GM23338 (cell line): ENCODE measurements at regions not wholly inside any gene's neighbourhood (a gene's known extent, or its start where the extent isn't known, plus 50 kb on each side); places are given as distances from the start of the nearest gene placed in this dataset.

Experiments
- ATAC-seq: fragments of 200-7000 bp; cut with Tn5 transposase; 3 replicates; pipeline ENCODE4 v1.9.1; 2020
- DNase-seq: peaks from one replicate; pipeline ENCODE4 v3.0.0-alpha.2; 2015; ENCODE audit warnings: low spot score
- H2AFZ ChIP-seq: fragments of 200-600 bp; sonication (generic); 2 replicates; pipeline ENCODE4 v1.8.0; 2016; ENCODE audit warnings: antibody characterized with exemption, mild to moderate bottlenecking, moderate library complexity
- H3F3A ChIP-seq: fragments of 200-600 bp; sonication (generic); replicated peaks from 2 replicates; pipeline ENCODE4 v1.8.0; 2017; ENCODE audit warnings: antibody characterized with exemption, mixed run types, low read depth
- H3K27ac ChIP-seq: fragments of 200-600 bp; sonication (generic); 2 replicates; pipeline ENCODE4 v1.6.1; 2016; ENCODE audit warnings: low read depth
- H3K27me3 ChIP-seq: fragments of 200-600 bp; sonication (generic); 2 replicates; pipeline ENCODE4 v1.8.0; 2016; ENCODE audit warnings: mild to moderate bottlenecking, mixed run types, moderate library complexity; ENCODE audit not compliant: insufficient read depth
- H3K36me3 ChIP-seq: fragments of 200-600 bp; sonication (generic); 2 replicates; pipeline ENCODE4 v1.8.0; 2016; ENCODE audit warnings: mild to moderate bottlenecking; ENCODE audit not compliant: insufficient read depth
- H3K4me1 ChIP-seq: fragments of 200-600 bp; sonication (generic); 2 replicates; pipeline ENCODE4 v1.8.0; 2016; ENCODE audit warnings: mild to moderate bottlenecking, moderate library complexity; ENCODE audit not compliant: insufficient read depth
- H3K4me2 ChIP-seq: fragments of 200-600 bp; sonication (generic); 2 replicates; pipeline ENCODE4 v1.7.1; 2017; ENCODE audit warnings: mixed run types
- H3K4me3 ChIP-seq: fragments of 200-600 bp; sonication (generic); 2 replicates; pipeline ENCODE4 v1.6.1; 2016; ENCODE audit warnings: mixed run types
- H3K79me2 ChIP-seq: fragments of 200-600 bp; sonication (generic); replicated peaks from 2 replicates; pipeline ENCODE4 v1.8.0; 2017; ENCODE audit warnings: mild to moderate bottlenecking; ENCODE audit not compliant: insufficient read depth
- H3K9me2 ChIP-seq: fragments of 200-600 bp; sonication (generic); 2 replicates; pipeline ENCODE4 v1.8.0; 2017; ENCODE audit not compliant: insufficient read depth
- H4K20me1 ChIP-seq: fragments of 200-600 bp; sonication (generic); replicated peaks from 2 replicates; pipeline ENCODE4 v1.8.0; 2017; ENCODE audit warnings: mild to moderate bottlenecking; ENCODE audit not compliant: insufficient read depth
- H3K27ac Mint-ChIP-seq: 2 replicates; pipeline ENCODE4 v1.8.0; 2020; ENCODE audit warnings: inconsistent platforms, mild to moderate bottlenecking, moderate library complexity, mixed read lengths
- H3K27me3 Mint-ChIP-seq: 3 replicates; pipeline ENCODE4 v1.8.0; 2022; ENCODE audit warnings: low read depth, mild to moderate bottlenecking, moderate library complexity, mixed read lengths, inconsistent platforms; ENCODE audit not compliant: insufficient read depth, poor library complexity
- H3K36me3 Mint-ChIP-seq: 3 replicates; pipeline ENCODE4 v1.8.0; 2021; ENCODE audit warnings: low read depth, mild to moderate bottlenecking, inconsistent platforms, moderate library complexity, mixed read lengths
- H3K4me1 Mint-ChIP-seq: 3 replicates; pipeline ENCODE4 v1.8.0; 2020; ENCODE audit warnings: mild to moderate bottlenecking, inconsistent platforms, mixed read lengths
- H3K4me3 Mint-ChIP-seq: 3 replicates; pipeline ENCODE4 v1.8.0; 2021; ENCODE audit warnings: moderate library complexity, mild to moderate bottlenecking, inconsistent platforms, mixed read lengths
- H3K9me3 Mint-ChIP-seq: 3 replicates; pipeline ENCODE4 v1.8.0; 2020; ENCODE audit warnings: moderate library complexity, mild to moderate bottlenecking, inconsistent platforms, mixed read lengths
- CREB1 ChIP-seq: fragments of 250-450 bp; sonication (Bioruptor Pico); IDR thresholded peaks from 2 replicates; pipeline ENCODE4 v1.5.0; 2020; ENCODE audit warnings: low read depth, mild to moderate bottlenecking, moderate library complexity
- CTCF ChIP-seq, 2 experiments: fragments of 200-600 bp in 1 of 2; sonication (generic) in 1 of 2; conservative IDR thresholded peaks; 2 replicates each; pipeline versions ENCODE4 v1.5.1 to v1.6.1; 2016 to 2017; ENCODE audit warnings: antibody characterized with exemption in 2 of 2, low read depth in 2 of 2, mild to moderate bottlenecking in 2 of 2, moderate library complexity in 1 of 2
- ETS1 ChIP-seq: IDR thresholded peaks from 2 replicates; pipeline ENCODE4 v1.6.1; 2016; ENCODE audit warnings: antibody characterized with exemption
- EZH2 ChIP-seq: fragments of 200-600 bp; sonication (generic); IDR thresholded peaks from one replicate; pipeline ENCODE4 v1.8.0; 2017; ENCODE audit warnings: antibody characterized with exemption, mild to moderate bottlenecking, low read depth; ENCODE audit not compliant: unreplicated experiment
- EZH2phosphoT487 ChIP-seq: fragments of 200-600 bp; sonication (generic); IDR thresholded peaks from one replicate; pipeline ENCODE4 v1.8.1; 2018; ENCODE audit warnings: antibody characterized with exemption; ENCODE audit not compliant: unreplicated experiment
- NANOG ChIP-seq: IDR thresholded peaks from 2 replicates; pipeline ENCODE4 v1.6.1; 2016; ENCODE audit warnings: antibody characterized with exemption, borderline replicate concordance
- POLR2AphosphoS5 ChIP-seq: IDR thresholded peaks from 2 replicates; pipeline ENCODE4 v1.6.1; 2016; ENCODE audit warnings: antibody characterized with exemption, low read depth
- REST ChIP-seq: IDR thresholded peaks from one replicate; pipeline ENCODE4 v1.6.1; 2018; ENCODE audit warnings: antibody characterized with exemption; ENCODE audit not compliant: unreplicated experiment
- ZNF114 ChIP-seq: fragments of 250-450 bp; sonication (Bioruptor Pico); IDR thresholded peaks from 2 replicates; pipeline ENCODE4 v1.5.0; 2020; ENCODE audit warnings: mild to moderate bottlenecking, moderate library complexity
- ZNF331 ChIP-seq: fragments of 250-450 bp; sonication (Bioruptor Pico); IDR thresholded peaks from 2 replicates; pipeline ENCODE4 v1.5.0; 2020; ENCODE audit warnings: low read depth, mild to moderate bottlenecking, moderate library complexity
- ZNF462 ChIP-seq: fragments of 250-450 bp; sonication (Bioruptor Pico); IDR thresholded peaks from 2 replicates; pipeline ENCODE4 v1.5.0; 2020; ENCODE audit warnings: mild to moderate bottlenecking, moderate library complexity

- Histone ChIP-seq H2AFZ (no peak overlapping the region), H3K4me3 (no peak overlapping the region), H3K27ac (no peak overlapping the region), H3K79me2 (no peaks in the 10 kb centered on the region), H4K20me1 (no peaks in the 10 kb centered on the region), H3F3A (no peaks in the 10 kb centered on the region), H3K4me1 (no peaks in the 10 kb centered on the region), H3K4me2 (no peak overlapping the region), H3K27me3 (no peaks in the 10 kb centered on the region), H3K9me2 (no peaks in the 10 kb centered on the region), H3K36me3 (no peaks in the 10 kb centered on the region)
- no peaks in the 10 kb centered on the region for H3K9me3 Mint-ChIP-seq
- H3K27me3 Mint-ChIP-seq: no peaks in the 10 kb centered on the region
- H3K4me3 Mint-ChIP-seq: no peak overlapping the region
- H3K4me1 Mint-ChIP-seq: no peaks in the 10 kb centered on the region
- ATAC-seq: no peak
- no peak overlapping the region for H3K27ac Mint-ChIP-seq
- TF ChIP-seq ZNF114 (CRISPR knock-in tag) (no peak), POLR2AphosphoS5 (no peak), ETS1 (no peak), NANOG (no peak), ZNF331 (no peak), ZNF462 (no peak), CTCF (conservative IDR thresholded peaks at IDR 0.05; ENCODE audit: low read depth in 2 of 2) (no peak), EZH2phosphoT487 (no peak), EZH2 (no peak), CREB1 (no peak), REST (no peak)
- no peak for DNase-seq
- no peaks in the 10 kb centered on the region for H3K36me3 Mint-ChIP-seq
Observed at GRCh38 chr3:81043660-81044199, 717.7 kb downstream of the GBE1 start.
